ENCODE measurements at regions not wholly inside any gene's neighbourhood (a gene's known extent, or its start where the extent isn't known, plus 50 kb on each side); places are given as distances from the start of the nearest gene placed in this dataset.

DNA sequence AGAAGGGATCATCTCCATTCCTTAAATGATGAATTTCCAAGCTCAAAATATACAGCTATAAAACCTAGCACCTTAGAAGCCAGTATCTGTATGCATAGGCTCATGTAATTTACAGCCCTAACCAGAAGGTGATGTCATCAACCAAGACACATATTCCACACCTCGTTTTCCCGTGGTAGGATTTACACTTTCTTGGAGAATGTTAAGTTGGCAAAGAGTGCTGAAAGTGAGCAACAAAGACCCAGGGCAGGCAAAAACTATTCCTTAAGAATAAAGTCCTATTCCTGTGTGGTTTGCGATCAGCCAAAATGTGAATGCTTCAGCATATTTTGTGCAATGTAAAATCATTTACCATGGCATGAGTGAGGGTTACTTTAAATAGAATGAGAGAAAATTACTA lies 247.1 kb downstream of the OSR1 start:
- no peak for DNase-seq (ENCODE audit: low read depth in 6 of 9, low spot score in 9 of 9)
- Histone ChIP-seq H3K4me3 (ENCODE audit: low read length in 2 of 2) (no peak overlapping the region), H3K27ac (ENCODE audit: low read depth in 1 of 2, low read length in 1 of 2) (no peak overlapping the region), H3K36me3 (ENCODE audit: control insufficient read depth in 2 of 2, insufficient read depth in 2 of 2, low read length in 1 of 2) (no peaks in the 10 kb centered on the region), H3K9me3 (ENCODE audit: control insufficient read depth in 2 of 2, insufficient read depth in 1 of 2, low read length in 1 of 2) (no peaks in the 10 kb centered on the region), H3K4me1 (ENCODE audit: control insufficient read depth in 2 of 2, insufficient read depth in 2 of 2, low read length in 2 of 2) (no peaks in the 10 kb centered on the region), H3K27me3 (ENCODE audit: control insufficient read depth in 2 of 2, insufficient read depth in 1 of 2, low read length in 1 of 2) (no peaks in the 10 kb centered on the region)
- WGBS: 87% methylated on average over 3 of the region's 3 CpGs

DNA sequence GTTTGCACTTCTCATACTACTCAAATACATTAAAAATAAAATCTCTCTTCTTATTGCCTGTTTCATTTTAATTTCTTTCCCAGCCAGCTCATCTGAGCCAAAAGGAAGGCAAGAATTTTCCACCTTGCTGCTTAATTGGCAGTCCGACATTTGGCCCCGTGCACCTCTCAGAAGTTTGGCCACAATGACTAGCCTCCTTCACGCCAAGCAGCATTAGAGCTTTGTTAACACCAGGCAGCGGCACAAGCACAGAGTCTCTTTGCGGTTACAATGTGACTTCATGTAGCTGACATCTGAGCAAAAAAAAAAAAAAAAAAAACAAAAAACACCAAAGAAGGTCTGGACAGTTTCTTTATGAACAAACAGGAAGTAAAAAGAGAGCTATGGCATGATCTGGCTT lies 248.9 kb downstream of the OSR1 start:
- no peak overlapping the region for H3K4me3 ChIP-seq (ENCODE audit: low read length in 2 of 2)
- H3K27me3 ChIP-seq (ENCODE audit: control insufficient read depth in 2 of 2, insufficient read depth in 1 of 2, low read length in 1 of 2): no peaks in the 10 kb centered on the region

DNA sequence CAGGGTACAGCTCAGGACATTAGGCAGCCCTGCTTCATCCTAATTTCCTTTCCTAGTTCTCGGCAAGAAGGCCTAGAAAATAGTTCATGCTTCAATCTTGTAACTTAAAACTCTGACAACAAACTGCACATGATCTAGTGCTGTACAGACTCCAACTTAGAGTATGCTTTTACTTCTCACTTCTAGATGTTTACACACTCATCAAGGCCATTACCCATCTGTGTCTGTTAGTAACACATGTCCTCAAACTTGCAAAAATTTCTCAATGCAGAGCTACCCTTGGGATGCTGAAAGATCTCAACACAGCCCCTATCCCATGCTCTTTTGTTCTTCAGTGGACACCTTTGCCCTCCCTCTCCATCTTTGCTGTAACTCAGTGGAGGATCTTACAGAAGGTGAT lies 252.0 kb downstream of the OSR1 start:
- Histone ChIP-seq H3K4me1 (ENCODE audit: control insufficient read depth in 2 of 2, insufficient read depth in 2 of 2, low read length in 2 of 2) (no peaks in the 10 kb centered on the region), H3K4me3 (ENCODE audit: low read length in 2 of 2) (no peak overlapping the region), H3K36me3 (ENCODE audit: control insufficient read depth in 2 of 2, insufficient read depth in 2 of 2, low read length in 1 of 2) (no peaks in the 10 kb centered on the region), H3K27ac (ENCODE audit: low read depth in 1 of 2, low read length in 1 of 2) (no peak overlapping the region), H3K27me3 (ENCODE audit: control insufficient read depth in 2 of 2, insufficient read depth in 1 of 2, low read length in 1 of 2) (no peaks in the 10 kb centered on the region), H3K9me3 (ENCODE audit: control insufficient read depth in 2 of 2, insufficient read depth in 1 of 2, low read length in 1 of 2) (no peaks in the 10 kb centered on the region)
- 89% methylated on average over 1 of the region's 1 CpG for WGBS
- DNase-seq (ENCODE audit: low read depth in 6 of 9, low spot score in 9 of 9): no peak

More for the DNA sequence above, 248.9 kb downstream of the OSR1 start:
- WGBS: 91% methylated on average over 5 of the region's 5 CpGs
- Histone ChIP-seq H3K27ac (ENCODE audit: low read depth in 1 of 2, low read length in 1 of 2) (no peak overlapping the region), H3K9me3 (ENCODE audit: control insufficient read depth in 2 of 2, insufficient read depth in 1 of 2, low read length in 1 of 2) (no peaks in the 10 kb centered on the region), H3K36me3 (ENCODE audit: control insufficient read depth in 2 of 2, insufficient read depth in 2 of 2, low read length in 1 of 2) (no peaks in the 10 kb centered on the region), H3K4me1 (ENCODE audit: control insufficient read depth in 2 of 2, insufficient read depth in 2 of 2, low read length in 2 of 2) (no peaks in the 10 kb centered on the region)
- no peak for DNase-seq (ENCODE audit: low read depth in 6 of 9, low spot score in 9 of 9)

DNA sequence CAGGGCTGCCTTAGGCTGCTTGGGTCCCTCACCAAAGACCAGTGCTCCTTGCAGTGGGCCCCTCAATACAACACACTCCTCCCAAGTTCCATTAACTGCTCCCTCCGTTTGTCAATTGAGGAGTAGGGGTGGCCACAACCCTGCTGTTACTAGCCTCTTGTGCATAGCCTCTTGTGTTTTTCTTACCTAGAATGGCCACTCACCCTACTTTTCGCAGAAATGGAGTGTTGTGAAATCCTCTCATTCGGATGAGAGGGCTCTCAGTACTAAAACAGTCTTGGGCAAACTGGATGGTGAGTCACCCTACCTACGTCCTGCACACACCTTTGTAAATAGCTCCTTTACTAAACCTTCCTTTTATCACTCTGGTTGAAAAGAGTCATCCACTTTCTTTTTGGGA lies 253.9 kb downstream of the OSR1 start:
- Histone ChIP-seq H3K27ac (ENCODE audit: low read depth in 1 of 2, low read length in 1 of 2) (no peak overlapping the region), H3K4me3 (ENCODE audit: low read length in 2 of 2) (no peak overlapping the region)
- WGBS: 90% methylated on average over 4 of the region's 4 CpGs

DNA sequence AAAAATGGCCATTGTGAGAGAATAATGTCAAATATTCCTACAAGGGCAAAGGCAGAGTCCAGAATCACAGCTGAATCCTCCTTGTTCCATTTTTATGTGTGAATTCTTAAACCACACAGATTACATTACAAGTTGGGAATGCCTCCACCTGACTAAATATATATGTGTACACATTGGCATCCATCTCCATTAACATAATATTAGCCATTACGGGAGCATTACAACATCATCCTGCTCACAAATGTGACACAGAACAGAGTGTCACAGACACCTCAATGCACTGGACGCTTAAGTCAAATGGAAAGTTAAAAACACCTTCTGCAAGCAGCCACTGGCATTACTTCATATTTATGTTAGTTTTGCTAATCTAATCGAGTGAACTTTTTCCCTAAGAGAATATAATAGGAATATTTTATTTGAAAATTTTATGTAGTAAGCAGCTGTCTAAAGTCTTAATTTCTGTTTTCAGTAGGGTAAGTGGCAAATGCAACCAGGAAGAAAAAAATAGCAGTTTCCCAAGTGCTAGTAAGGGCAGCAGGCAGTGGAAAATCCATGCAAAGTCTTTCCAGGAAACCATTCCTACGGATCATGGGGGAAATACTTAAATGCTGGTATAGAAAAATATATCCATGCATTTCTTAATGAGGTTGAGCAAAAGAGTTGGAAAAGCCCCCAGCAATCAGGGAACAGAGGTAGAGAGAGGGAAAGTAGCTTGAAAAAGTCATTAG lies 255.6 kb downstream of the OSR1 start:
- no peak for DNase-seq (ENCODE audit: low read depth in 6 of 9, low spot score in 9 of 9)

More for the DNA sequence above, 253.9 kb downstream of the OSR1 start:
- Histone ChIP-seq H3K27me3 (ENCODE audit: control insufficient read depth in 2 of 2, insufficient read depth in 1 of 2, low read length in 1 of 2) (no peaks in the 10 kb centered on the region), H3K9me3 (ENCODE audit: control insufficient read depth in 2 of 2, insufficient read depth in 1 of 2, low read length in 1 of 2) (no peaks in the 10 kb centered on the region), H3K36me3 (ENCODE audit: control insufficient read depth in 2 of 2, insufficient read depth in 2 of 2, low read length in 1 of 2) (no peaks in the 10 kb centered on the region), H3K4me1 (ENCODE audit: control insufficient read depth in 2 of 2, insufficient read depth in 2 of 2, low read length in 2 of 2) (no peaks in the 10 kb centered on the region)
- DNase-seq (ENCODE audit: low read depth in 6 of 9, low spot score in 9 of 9): no peak

DNA sequence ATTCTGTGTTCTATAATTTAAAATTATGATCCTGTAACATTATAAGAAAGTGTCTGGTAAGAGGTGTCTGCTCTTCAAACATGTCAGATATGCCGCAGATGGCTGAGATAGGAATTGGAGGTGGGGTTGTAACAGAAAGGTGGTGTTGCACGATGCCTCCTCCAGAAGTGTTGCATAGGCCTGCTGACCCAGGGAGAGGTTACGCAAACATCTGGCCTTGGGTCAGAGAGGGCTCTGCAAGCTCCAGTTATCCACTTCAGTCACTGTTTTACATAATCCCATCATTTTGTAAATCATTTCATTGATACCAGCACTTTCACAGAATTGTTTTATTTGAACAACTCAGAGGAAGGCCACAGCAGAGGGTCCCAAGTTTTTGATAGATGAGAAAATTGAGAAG lies 256.5 kb downstream of the OSR1 start:
- H3K27ac ChIP-seq (ENCODE audit: low read depth in 1 of 2, low read length in 1 of 2): no peak overlapping the region
- H3K9me3 ChIP-seq (ENCODE audit: control insufficient read depth in 2 of 2, insufficient read depth in 1 of 2, low read length in 1 of 2): no peaks in the 10 kb centered on the region
- no peaks in the 10 kb centered on the region for H3K27me3 ChIP-seq (ENCODE audit: control insufficient read depth in 2 of 2, insufficient read depth in 1 of 2, low read length in 1 of 2)
- H3K36me3 ChIP-seq (ENCODE audit: control insufficient read depth in 2 of 2, insufficient read depth in 2 of 2, low read length in 1 of 2): no peaks in the 10 kb centered on the region
- H3K4me1 ChIP-seq (ENCODE audit: control insufficient read depth in 2 of 2, insufficient read depth in 2 of 2, low read length in 2 of 2): no peaks in the 10 kb centered on the region
- no peak for DNase-seq (ENCODE audit: low read depth in 6 of 9, low spot score in 9 of 9)
- 78% methylated on average over 3 of the region's 3 CpGs for WGBS
- H3K4me3 ChIP-seq (ENCODE audit: low read length in 2 of 2): no peak overlapping the region

More for the DNA sequence above, 255.6 kb downstream of the OSR1 start:
- Histone ChIP-seq H3K27me3 (ENCODE audit: control insufficient read depth in 2 of 2, insufficient read depth in 1 of 2, low read length in 1 of 2) (no peaks in the 10 kb centered on the region), H3K27ac (ENCODE audit: low read depth in 1 of 2, low read length in 1 of 2) (no peak overlapping the region), H3K4me1 (ENCODE audit: control insufficient read depth in 2 of 2, insufficient read depth in 2 of 2, low read length in 2 of 2) (no peaks in the 10 kb centered on the region), H3K4me3 (ENCODE audit: low read length in 2 of 2) (no peak overlapping the region), H3K9me3 (ENCODE audit: control insufficient read depth in 2 of 2, insufficient read depth in 1 of 2, low read length in 1 of 2) (no peaks in the 10 kb centered on the region), H3K36me3 (ENCODE audit: control insufficient read depth in 2 of 2, insufficient read depth in 2 of 2, low read length in 1 of 2) (no peaks in the 10 kb centered on the region)
- 96% methylated on average over 4 of the region's 4 CpGs for WGBS

DNA sequence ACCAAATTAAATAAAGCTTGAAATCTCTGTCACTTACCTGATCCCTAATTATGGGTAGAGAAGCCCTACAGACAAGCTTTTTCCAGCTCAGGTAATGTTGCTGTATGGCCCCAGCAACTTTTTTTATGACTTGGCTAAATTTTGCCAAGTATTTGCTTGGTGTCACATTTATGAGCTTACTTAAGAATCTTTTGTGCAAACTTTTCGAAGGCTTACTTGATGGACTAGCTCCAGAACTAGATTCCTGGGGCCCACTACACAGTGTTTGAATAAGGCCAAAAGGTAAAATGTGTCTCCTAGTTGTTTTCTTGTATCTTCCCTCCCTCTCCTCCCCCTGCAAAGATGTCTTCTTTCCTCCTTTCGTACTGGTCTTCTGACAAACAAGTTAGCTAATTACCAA lies 257.9 kb downstream of the OSR1 start:
- Histone ChIP-seq H3K4me1 (ENCODE audit: control insufficient read depth in 2 of 2, insufficient read depth in 2 of 2, low read length in 2 of 2) (no peaks in the 10 kb centered on the region), H3K36me3 (ENCODE audit: control insufficient read depth in 2 of 2, insufficient read depth in 2 of 2, low read length in 1 of 2) (no peaks in the 10 kb centered on the region), H3K27ac (ENCODE audit: low read depth in 1 of 2, low read length in 1 of 2) (no peak overlapping the region), H3K4me3 (ENCODE audit: low read length in 2 of 2) (no peak overlapping the region), H3K9me3 (ENCODE audit: control insufficient read depth in 2 of 2, insufficient read depth in 1 of 2, low read length in 1 of 2) (no peaks in the 10 kb centered on the region), H3K27me3 (ENCODE audit: control insufficient read depth in 2 of 2, insufficient read depth in 1 of 2, low read length in 1 of 2) (no peaks in the 10 kb centered on the region)
- DNase-seq (ENCODE audit: low read depth in 6 of 9, low spot score in 9 of 9): no peak
- 85% methylated on average over 2 of the region's 2 CpGs for WGBS

DNA sequence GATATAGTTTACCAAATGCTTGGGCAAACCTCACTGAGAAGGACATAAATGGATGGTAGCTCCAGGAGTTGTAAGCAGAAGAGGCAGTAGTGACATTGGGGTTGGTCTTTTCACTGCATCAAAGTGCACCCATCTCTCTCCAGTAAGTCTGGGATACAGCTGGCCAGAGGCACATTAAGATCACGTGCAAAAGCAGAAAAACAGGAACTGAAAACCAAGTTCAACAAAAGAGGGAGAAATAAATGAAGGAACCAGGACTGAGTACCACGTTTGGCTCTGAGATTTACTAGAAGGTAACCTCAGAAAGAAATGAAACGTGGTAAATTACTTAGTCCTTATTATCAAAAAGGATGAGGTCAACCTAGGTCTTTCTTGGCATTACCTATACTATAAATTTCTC lies 259.2 kb downstream of the OSR1 start:
- H3K36me3 ChIP-seq (ENCODE audit: control insufficient read depth in 2 of 2, insufficient read depth in 2 of 2, low read length in 1 of 2): no peaks in the 10 kb centered on the region
- no peaks in the 10 kb centered on the region for H3K27me3 ChIP-seq (ENCODE audit: control insufficient read depth in 2 of 2, insufficient read depth in 1 of 2, low read length in 1 of 2)
- no peak overlapping the region for H3K27ac ChIP-seq (ENCODE audit: low read depth in 1 of 2, low read length in 1 of 2)
- H3K4me3 ChIP-seq (ENCODE audit: low read length in 2 of 2): no peak overlapping the region
- H3K4me1 ChIP-seq (ENCODE audit: control insufficient read depth in 2 of 2, insufficient read depth in 2 of 2, low read length in 2 of 2): no peaks in the 10 kb centered on the region
- H3K9me3 ChIP-seq (ENCODE audit: control insufficient read depth in 2 of 2, insufficient read depth in 1 of 2, low read length in 1 of 2): no peaks in the 10 kb centered on the region
- no peak for DNase-seq (ENCODE audit: low read depth in 6 of 9, low spot score in 9 of 9)
- WGBS: 13% methylated on average over 3 of the region's 3 CpGs

DNA sequence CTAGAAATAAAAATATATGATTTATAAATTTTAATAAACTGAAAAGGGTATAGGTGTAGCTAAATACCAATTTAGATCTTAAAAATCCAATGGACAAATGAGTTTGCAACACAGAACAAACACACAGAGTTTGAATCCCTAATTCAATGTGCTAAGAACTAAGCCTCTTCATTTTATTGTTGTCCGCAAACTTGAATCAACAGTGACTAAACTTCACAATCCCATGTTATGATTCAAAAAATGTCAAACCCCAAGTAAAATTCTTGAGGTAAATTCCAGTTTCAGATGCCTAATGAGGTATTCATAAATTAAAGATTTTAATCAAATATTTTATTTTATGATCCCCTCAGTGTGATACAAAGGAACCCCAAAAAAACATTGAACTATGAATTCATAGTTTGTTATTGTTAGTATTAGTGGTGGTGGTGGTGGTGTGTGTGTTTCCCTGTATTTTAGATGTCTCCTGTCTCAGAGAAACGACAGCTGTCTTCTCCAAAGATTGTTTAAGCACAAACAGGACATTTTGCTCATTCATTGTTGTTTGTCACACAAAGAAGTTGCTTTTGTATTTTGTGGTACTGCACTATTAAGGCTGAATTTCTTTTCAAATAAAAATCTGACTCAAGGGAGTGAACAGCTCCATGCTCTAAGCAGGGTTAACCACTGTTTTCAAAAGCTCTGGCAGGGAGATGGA lies 259.8 kb downstream of the OSR1 start:
- 88% methylated on average over 2 of the region's 2 CpGs for WGBS
- Histone ChIP-seq H3K4me1 (ENCODE audit: control insufficient read depth in 2 of 2, insufficient read depth in 2 of 2, low read length in 2 of 2) (no peaks in the 10 kb centered on the region), H3K9me3 (ENCODE audit: control insufficient read depth in 2 of 2, insufficient read depth in 1 of 2, low read length in 1 of 2) (no peaks in the 10 kb centered on the region), H3K27ac (ENCODE audit: low read depth in 1 of 2, low read length in 1 of 2) (no peak overlapping the region), H3K27me3 (ENCODE audit: control insufficient read depth in 2 of 2, insufficient read depth in 1 of 2, low read length in 1 of 2) (no peaks in the 10 kb centered on the region), H3K36me3 (ENCODE audit: control insufficient read depth in 2 of 2, insufficient read depth in 2 of 2, low read length in 1 of 2) (no peaks in the 10 kb centered on the region), H3K4me3 (ENCODE audit: low read length in 2 of 2) (no peak overlapping the region)
- no peak for DNase-seq (ENCODE audit: low read depth in 6 of 9, low spot score in 9 of 9)
